ENCODE measurements at regions not wholly inside any gene's neighbourhood (a gene's known extent, or its start where the extent isn't known, plus 50 kb on each side); places are given as distances from the start of the nearest gene placed in this dataset.
"Not testable (repeated sequence)": the region's sequence is repeated elsewhere in the genome, so short reads cannot be mapped to it uniquely, and the experiment has no call there.

- no peaks in the 10 kb centered on the region for H3K36me3 Mint-ChIP-seq
- H3K9me3 Mint-ChIP-seq = no peaks in the 10 kb centered on the region
- H3K27ac Mint-ChIP-seq = no peak overlapping the region
- no peaks in the 10 kb centered on the region for H3K4me1 Mint-ChIP-seq
- ATAC-seq = no peak
- H3K27me3 Mint-ChIP-seq = no peaks in the 10 kb centered on the region
- H3K4me3 Mint-ChIP-seq = no peak overlapping the region
Observed at GRCh38 chr7:115822380-115822779, 208.2 kb downstream of the TFEC start.

DNA sequence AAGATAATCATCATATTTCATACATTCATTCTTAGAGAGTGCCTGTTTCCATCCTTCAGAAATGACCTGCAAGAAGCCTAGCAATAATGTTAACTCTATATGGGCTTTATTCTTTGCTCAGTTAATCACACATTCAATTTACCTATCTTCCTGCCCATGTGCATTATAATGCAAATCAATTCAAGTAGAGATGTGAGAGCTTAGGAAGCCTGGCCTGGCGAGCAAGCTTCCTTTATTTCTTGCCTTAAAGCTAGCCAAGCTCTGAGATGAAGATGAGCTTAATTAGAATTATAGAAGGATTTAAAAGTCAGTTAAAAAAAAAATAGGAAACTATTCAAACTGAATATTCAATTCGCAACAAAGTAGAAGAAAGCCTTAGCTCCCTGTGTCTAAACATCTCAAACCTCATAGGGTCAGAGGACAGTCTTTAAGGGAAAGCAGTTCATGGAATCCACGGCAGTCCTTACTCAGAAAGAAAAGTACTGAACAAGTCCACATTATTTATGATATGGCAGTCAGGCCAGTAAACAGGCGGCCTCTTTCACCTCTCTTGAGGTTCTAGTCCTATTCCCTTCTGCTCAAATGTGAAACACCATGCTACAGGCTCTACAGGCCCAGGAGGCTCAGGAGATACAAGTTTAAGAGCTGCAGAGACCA is 214.1 kb downstream of the TFEC start:
- no peak for ATAC-seq
- Mint-ChIP-seq H3K36me3 (no peaks in the 10 kb centered on the region), H3K9me3 (no peaks in the 10 kb centered on the region), H3K4me1 (no peaks in the 10 kb centered on the region), H3K4me3 (no peak overlapping the region), H3K27me3 (no peaks in the 10 kb centered on the region), H3K27ac (no peak overlapping the region)

DNA sequence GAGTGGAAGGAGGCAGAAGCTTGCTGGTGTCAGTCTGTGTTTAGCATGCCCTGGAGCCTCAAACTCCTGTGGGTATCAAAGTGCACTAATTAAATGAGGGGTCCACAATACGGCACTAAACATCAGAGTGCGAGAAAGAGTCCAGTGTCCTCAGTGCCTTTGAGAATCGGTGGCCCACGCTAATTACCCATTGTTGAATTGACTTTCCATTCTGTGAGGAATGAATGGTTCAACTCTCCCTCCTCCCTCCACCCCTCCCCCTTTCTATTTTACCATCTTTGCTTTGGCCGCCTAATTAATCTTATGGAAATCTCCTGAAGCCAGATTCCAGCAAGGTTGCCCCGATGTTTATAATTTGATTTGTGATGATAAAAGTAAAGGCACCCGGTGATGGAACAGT is 217.8 kb downstream of the TFEC start:
- Mint-ChIP-seq H3K9me3 (no peaks in the 10 kb centered on the region), H3K4me3 (no peak overlapping the region), H3K27me3 (no peaks in the 10 kb centered on the region), H3K27ac (no peak overlapping the region), H3K36me3 (no peaks in the 10 kb centered on the region), H3K4me1 (no peaks in the 10 kb centered on the region)
- ATAC-seq = no peak

DNA sequence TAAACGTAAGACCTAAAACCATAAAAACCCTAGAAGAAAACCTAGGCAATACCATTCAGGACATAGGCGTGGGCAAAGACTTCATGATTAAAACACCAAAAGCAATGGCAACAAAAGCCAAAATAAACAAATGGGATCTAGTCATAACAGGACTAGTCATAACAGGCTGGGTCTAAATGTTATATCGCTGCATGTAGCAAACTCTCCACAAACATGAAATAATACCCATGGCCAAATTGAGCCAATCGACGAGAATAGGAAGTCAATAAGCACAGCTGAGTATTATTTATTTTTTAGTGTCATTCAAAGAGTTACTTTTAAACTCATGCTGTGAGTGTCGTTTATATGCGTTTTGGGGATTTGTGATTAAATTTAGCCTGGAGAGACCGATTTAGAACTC is 225.1 kb downstream of the TFEC start:
- H3K4me3 Mint-ChIP-seq = no peak overlapping the region
- H3K27ac Mint-ChIP-seq = no peak overlapping the region
- H3K9me3 Mint-ChIP-seq = no peaks in the 10 kb centered on the region
- no peaks in the 10 kb centered on the region for H3K4me1 Mint-ChIP-seq
- no peaks in the 10 kb centered on the region for H3K27me3 Mint-ChIP-seq
- H3K36me3 Mint-ChIP-seq = no peaks in the 10 kb centered on the region
- no peak for ATAC-seq

GRCh38 chr7:115802415-115802814 is 228.1 kb downstream of the TFEC start:
- no peak for ATAC-seq
- Mint-ChIP-seq H3K27me3 (no peaks in the 10 kb centered on the region), H3K9me3 (no peaks in the 10 kb centered on the region), H3K4me1 (no peaks in the 10 kb centered on the region), H3K36me3 (no peaks in the 10 kb centered on the region), H3K27ac (no peak overlapping the region), H3K4me3 (no peak overlapping the region)

- Mint-ChIP-seq H3K4me3 (no peak overlapping the region), H3K27ac (no peak overlapping the region), H3K36me3 (no peaks in the 10 kb centered on the region), H3K27me3 (no peaks in the 10 kb centered on the region), H3K9me3 (no peaks in the 10 kb centered on the region), H3K4me1 (no peaks in the 10 kb centered on the region)
- no peak for ATAC-seq
Observed at GRCh38 chr7:115799430-115799829, 231.1 kb downstream of the TFEC start.

DNA sequence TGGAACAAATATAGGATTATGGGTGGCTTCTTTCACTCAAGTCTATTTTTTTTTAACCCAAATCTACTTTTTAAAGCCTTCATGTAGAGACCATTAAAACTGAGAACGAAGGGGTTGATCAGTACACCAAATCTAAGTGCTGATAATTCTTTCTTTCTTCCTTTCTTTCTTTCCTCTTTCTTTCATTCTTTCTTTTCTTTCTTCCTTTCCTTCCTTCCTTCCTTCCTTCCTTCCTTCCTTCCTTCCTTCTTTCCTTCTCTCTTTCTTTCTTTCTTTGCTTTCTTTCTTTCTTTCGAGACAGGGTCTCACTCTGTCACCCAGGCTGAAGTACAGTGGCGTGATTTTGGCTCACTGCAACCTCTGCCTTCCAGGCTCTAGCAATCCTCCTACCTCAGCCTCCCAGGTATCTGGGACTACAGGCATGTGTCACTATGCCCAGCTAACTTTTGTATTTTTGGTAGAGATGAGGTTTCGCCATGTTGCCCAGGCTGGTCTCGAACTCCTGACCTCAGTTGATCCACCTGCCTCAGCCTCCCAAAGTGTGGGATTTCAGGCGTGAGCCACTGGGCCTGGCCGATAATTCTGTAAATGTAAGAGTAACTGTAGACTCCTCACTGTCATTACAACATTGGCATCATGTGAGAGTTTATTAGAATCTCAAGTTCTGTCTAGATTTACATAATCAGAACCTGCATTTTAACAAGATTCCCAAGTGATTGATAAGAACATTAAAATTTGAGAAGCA is 236.4 kb downstream of the TFEC start:
- H3K4me1 Mint-ChIP-seq = no peaks in the 10 kb centered on the region
- H3K27ac Mint-ChIP-seq = no peak overlapping the region
- H3K27me3 Mint-ChIP-seq = no peaks in the 10 kb centered on the region
- no peaks in the 10 kb centered on the region for H3K9me3 Mint-ChIP-seq
- H3K4me3 Mint-ChIP-seq = no peak overlapping the region
- H3K36me3 Mint-ChIP-seq = no peaks in the 10 kb centered on the region
- ATAC-seq = no peak

- Mint-ChIP-seq H3K4me1 (no peaks in the 10 kb centered on the region), H3K9me3 (no peaks in the 10 kb centered on the region)
Observed at GRCh38 chr7:115789901-115790300, 240.7 kb downstream of the TFEC start.

GRCh38 chr7:115789473-115789872 is 241.1 kb downstream of the TFEC start:
- not testable (repeated sequence) for H3K9me3 Mint-ChIP-seq, H3K4me3 Mint-ChIP-seq, ATAC-seq, H3K27ac Mint-ChIP-seq, H3K27me3 Mint-ChIP-seq, H3K36me3 Mint-ChIP-seq, H3K4me1 Mint-ChIP-seq

More at GRCh38 chr7:115789901-115790300, 240.7 kb downstream of the TFEC start:
- H3K27me3 Mint-ChIP-seq = no peaks in the 10 kb centered on the region
- no peak for ATAC-seq
- H3K4me3 Mint-ChIP-seq = no peak overlapping the region
- H3K36me3 Mint-ChIP-seq = no peaks in the 10 kb centered on the region
- no peak overlapping the region for H3K27ac Mint-ChIP-seq

- no peaks in the 10 kb centered on the region for H3K4me1 Mint-ChIP-seq
- no peak overlapping the region for H3K27ac Mint-ChIP-seq
- H3K36me3 Mint-ChIP-seq = no peaks in the 10 kb centered on the region
- H3K27me3 Mint-ChIP-seq = no peaks in the 10 kb centered on the region
- H3K9me3 Mint-ChIP-seq = no peaks in the 10 kb centered on the region
- ATAC-seq = no peak
- H3K4me3 Mint-ChIP-seq = no peak overlapping the region
Observed at GRCh38 chr7:115782696-115783490, 247.7 kb downstream of the TFEC start.

DNA sequence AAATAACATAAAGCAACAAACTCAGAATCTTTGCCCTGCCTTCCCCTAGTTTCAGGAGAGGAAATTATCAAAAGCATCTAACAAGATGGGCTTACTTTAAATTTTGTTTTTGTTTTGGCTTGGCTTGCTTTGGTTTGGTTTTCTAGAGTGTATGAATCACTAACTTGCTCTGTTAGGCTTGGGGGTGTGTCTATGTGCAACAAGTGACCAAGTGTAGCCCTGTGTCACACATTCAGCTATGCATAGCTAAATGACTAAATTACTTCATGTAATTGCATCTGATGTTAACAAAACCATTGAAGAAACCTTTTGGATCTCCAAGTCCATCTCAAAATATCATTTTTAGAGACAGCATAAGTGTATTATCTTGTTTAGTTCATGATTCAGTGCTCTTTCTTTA is 251.0 kb downstream of the TFEC start:
- H3K36me3 Mint-ChIP-seq = no peaks in the 10 kb centered on the region
- no peak overlapping the region for H3K27ac Mint-ChIP-seq
- no peaks in the 10 kb centered on the region for H3K27me3 Mint-ChIP-seq
- no peak overlapping the region for H3K4me3 Mint-ChIP-seq
- no peaks in the 10 kb centered on the region for H3K9me3 Mint-ChIP-seq
- ATAC-seq = no peak
- H3K4me1 Mint-ChIP-seq = no peaks in the 10 kb centered on the region

DNA sequence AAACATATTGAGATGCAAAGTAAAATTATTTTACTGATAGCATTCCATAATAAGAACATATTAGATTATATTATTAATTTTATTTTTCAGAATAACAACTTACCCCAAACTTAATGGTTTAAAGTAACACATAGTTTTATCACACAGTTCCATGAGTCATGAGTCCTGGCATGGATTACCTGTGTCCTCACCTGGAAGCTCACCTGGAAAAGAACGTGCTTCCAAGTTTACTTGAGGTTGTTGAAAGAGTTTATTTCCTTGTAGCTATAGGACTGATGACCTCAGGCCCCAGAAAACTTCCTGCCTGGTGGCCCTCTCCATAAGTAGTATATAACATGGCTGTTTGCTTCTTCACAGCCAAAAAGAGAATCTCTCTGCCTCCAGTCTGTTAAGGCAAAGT is 254.6 kb downstream of the TFEC start:
- no peaks in the 10 kb centered on the region for H3K4me1 Mint-ChIP-seq
- no peak for ATAC-seq
- no peaks in the 10 kb centered on the region for H3K27me3 Mint-ChIP-seq
- no peaks in the 10 kb centered on the region for H3K36me3 Mint-ChIP-seq
- H3K27ac Mint-ChIP-seq = no peak overlapping the region
- no peak overlapping the region for H3K4me3 Mint-ChIP-seq
- H3K9me3 Mint-ChIP-seq = no peaks in the 10 kb centered on the region

- Mint-ChIP-seq H3K27me3 (no peaks in the 10 kb centered on the region), H3K9me3 (no peaks in the 10 kb centered on the region), H3K4me1 (no peaks in the 10 kb centered on the region), H3K36me3 (no peaks in the 10 kb centered on the region), H3K27ac (no peak overlapping the region), H3K4me3 (no peak overlapping the region)
- no peak for ATAC-seq
Observed at GRCh38 chr7:115763347-115763746, 267.2 kb downstream of the TFEC start.

GRCh38 chr7:115758025-115758424 is 272.5 kb downstream of the TFEC start:
- no peaks in the 10 kb centered on the region for H3K27me3 Mint-ChIP-seq
- H3K36me3 Mint-ChIP-seq = no peaks in the 10 kb centered on the region
- no peak overlapping the region for H3K4me3 Mint-ChIP-seq
- no peaks in the 10 kb centered on the region for H3K9me3 Mint-ChIP-seq
- no peaks in the 10 kb centered on the region for H3K4me1 Mint-ChIP-seq
- no peak overlapping the region for H3K27ac Mint-ChIP-seq
- ATAC-seq = no peak

DNA sequence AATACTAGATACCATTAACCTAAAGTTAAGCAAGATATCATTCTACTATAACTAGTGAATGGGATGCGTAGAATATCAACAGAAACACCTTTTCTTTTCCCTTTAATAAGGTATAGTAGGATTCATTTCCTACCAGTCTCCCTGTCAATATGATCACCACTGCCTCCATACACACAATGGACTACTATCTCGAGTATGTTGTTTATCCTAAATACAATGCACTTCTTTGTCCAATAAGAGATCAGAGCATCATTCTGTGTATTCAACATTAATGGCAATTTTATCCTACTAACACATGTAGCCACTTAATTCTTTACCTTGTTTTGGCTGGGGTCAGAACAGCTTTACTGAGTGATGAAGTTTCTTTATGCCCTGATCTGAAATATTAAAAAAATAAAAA is 276.3 kb downstream of the TFEC start:
- H3K9me3 Mint-ChIP-seq = no peaks in the 10 kb centered on the region
- no peak overlapping the region for H3K4me3 Mint-ChIP-seq
- H3K36me3 Mint-ChIP-seq = no peaks in the 10 kb centered on the region
- no peak for ATAC-seq
- H3K27ac Mint-ChIP-seq = no peak overlapping the region
- H3K27me3 Mint-ChIP-seq = no peaks in the 10 kb centered on the region
- no peaks in the 10 kb centered on the region for H3K4me1 Mint-ChIP-seq

DNA sequence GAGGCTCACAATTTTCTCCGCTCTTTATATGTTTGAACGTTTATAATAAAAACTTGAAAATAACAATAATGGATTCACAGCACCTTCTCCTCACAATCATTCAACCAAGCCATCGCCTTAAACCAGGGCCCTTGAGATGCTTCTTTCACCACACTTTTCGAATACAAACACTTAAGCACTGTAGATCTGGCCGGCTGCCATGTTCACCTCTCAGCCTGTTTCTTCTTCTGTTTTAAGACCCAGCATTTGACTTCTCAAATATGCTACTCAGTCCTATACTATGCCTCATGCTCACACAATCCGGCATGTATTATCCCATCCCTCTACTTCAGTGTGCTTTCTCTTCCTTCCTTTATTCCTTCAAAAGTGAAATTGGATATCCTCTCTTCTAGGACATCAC is 280.6 kb downstream of the TFEC start:
- no peaks in the 10 kb centered on the region for H3K27me3 Mint-ChIP-seq
- no peaks in the 10 kb centered on the region for H3K4me1 Mint-ChIP-seq
- H3K9me3 Mint-ChIP-seq = no peaks in the 10 kb centered on the region

More for the DNA sequence above, 280.6 kb downstream of the TFEC start:
- Mint-ChIP-seq H3K27ac (no peak overlapping the region), H3K36me3 (no peaks in the 10 kb centered on the region), H3K4me3 (no peak overlapping the region)
- no peak for ATAC-seq
